Bronchial epithelial cell (primary cell): ENCODE measurements at regions not wholly inside any gene's neighbourhood (a gene's known extent, or its start where the extent isn't known, plus 50 kb on each side); places are given as distances from the start of the nearest gene placed in this dataset.
A peak's percentile ranks its signal among the peaks of the same experiment; 100 is the strongest.

Experiments
- DNase-seq: peaks from one replicate; pipeline ENCODE4 v3.0.0-alpha.2; 2010; ENCODE audit warnings: low read depth
- FAIRE-seq: peaks from 2 replicates; lab custom pipeline; 2011; peaks lifted over from hg19 to GRCh38; lab: Jason Lieb, UNC
- H3K27me3 ChIP-seq: 2 replicates; pipeline ENCODE4 v1.5.1; 2011; ENCODE audit warnings: low read length; ENCODE audit not compliant: control insufficient read depth, insufficient read depth
- H3K36me3 ChIP-seq: 2 replicates; pipeline ENCODE4 v1.5.1; 2011; ENCODE audit warnings: low read length; ENCODE audit not compliant: control insufficient read depth, insufficient read depth
- H3K4me3 ChIP-seq: 2 replicates; pipeline ENCODE4 v1.5.1; 2011; ENCODE audit warnings: mild to moderate bottlenecking, low read depth, low read length, control low read depth
- TF ChIP-seq, protein P1 (sequence below): IDR thresholded peaks from 2 replicates; pipeline ENCODE4 v1.5.1; 2011; ENCODE audit warnings: mild to moderate bottlenecking, moderate library complexity, low read length, control low read depth, inconsistent platforms; ENCODE audit not compliant: insufficient read depth, severe bottlenecking

DNA sequence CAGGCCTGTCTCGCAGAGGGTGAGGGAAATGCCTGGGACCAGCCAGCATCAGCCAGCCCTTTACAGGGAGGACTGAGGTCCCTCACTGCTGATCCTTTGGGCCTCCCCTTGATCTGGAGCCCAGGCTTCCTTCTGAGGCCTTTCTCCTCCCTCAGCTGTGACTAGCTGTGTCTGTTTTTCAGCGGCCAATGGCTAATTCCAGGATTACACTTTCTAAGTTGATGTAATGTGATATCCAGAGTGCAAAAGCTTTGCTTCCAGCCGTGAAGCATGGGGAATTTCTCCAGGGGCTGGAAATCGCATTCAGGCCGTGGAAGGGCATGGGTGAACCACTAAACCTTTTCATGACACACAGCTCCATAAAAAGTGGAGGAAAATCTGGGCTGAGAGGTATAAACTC, 157.6 kb downstream of the SHQ1 start:
- TF ChIP-seq, protein P1, sequence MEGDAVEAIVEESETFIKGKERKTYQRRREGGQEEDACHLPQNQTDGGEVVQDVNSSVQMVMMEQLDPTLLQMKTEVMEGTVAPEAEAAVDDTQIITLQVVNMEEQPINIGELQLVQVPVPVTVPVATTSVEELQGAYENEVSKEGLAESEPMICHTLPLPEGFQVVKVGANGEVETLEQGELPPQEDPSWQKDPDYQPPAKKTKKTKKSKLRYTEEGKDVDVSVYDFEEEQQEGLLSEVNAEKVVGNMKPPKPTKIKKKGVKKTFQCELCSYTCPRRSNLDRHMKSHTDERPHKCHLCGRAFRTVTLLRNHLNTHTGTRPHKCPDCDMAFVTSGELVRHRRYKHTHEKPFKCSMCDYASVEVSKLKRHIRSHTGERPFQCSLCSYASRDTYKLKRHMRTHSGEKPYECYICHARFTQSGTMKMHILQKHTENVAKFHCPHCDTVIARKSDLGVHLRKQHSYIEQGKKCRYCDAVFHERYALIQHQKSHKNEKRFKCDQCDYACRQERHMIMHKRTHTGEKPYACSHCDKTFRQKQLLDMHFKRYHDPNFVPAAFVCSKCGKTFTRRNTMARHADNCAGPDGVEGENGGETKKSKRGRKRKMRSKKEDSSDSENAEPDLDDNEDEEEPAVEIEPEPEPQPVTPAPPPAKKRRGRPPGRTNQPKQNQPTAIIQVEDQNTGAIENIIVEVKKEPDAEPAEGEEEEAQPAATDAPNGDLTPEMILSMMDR: no peak
- FAIRE-seq (no peak), DNase-seq (no peak)
- Histone ChIP-seq H3K27me3 (no peaks in the 10 kb centered on the region), H3K4me3 (no peak overlapping the region), H3K36me3 (no peaks in the 10 kb centered on the region)

DNA sequence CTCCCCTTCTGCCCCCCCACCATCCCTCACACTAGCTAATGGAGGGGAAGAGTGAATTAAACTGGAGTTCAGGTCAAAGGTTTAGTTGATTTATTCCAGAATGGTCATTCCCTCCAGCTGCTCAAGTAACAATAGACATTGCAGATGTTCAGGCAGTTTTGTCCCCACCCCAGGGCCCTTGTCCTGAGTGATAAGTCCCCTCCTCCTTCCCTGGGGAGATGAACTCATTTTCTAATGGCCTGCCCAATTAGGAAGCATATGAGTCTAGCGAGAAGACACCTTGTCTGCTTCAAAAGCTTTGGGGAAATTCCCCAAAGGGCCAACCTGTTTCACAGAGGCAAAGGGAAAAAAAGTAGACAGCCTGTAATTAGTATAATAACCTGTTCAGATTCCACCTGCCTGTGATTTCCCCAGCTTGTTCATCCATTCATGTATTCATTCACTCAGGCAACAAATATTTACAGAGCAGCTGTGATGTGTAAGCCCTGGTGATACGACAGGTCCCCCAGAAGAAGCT, 165.3 kb downstream of the SHQ1 start:
- Histone ChIP-seq H3K36me3 (no peaks in the 10 kb centered on the region), H3K4me3 (no peak overlapping the region), H3K27me3 (no peaks in the 10 kb centered on the region)
- TF ChIP-seq, protein P1: no peak
- FAIRE-seq (no peak), DNase-seq (no peak)

DNA sequence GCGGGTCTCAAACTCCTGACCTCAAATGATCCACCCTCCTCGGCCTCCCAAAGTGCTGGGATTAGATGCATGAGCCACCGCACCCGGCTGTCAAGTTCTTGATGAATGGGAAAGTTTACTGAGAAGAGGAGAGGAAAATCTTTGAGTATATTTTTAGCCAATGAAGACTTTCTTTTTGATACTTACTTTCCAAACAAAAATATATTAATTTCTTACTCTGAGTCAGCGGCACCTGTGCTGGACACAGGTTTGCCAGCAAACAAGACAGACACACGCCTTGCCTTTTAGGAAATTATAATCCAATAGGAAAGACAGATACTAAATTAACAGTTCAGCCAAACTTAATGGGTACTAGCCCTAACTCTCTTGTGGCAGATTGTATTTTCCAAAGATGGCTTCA, 166.6 kb downstream of the SHQ1 start:
- FAIRE-seq (no peak), DNase-seq (no peak)
- TF ChIP-seq, protein P1: no peak
- no peak overlapping the region for H3K4me3 ChIP-seq
- no peaks in the 10 kb centered on the region for H3K27me3 ChIP-seq
- H3K36me3 ChIP-seq: no peaks in the 10 kb centered on the region

DNA sequence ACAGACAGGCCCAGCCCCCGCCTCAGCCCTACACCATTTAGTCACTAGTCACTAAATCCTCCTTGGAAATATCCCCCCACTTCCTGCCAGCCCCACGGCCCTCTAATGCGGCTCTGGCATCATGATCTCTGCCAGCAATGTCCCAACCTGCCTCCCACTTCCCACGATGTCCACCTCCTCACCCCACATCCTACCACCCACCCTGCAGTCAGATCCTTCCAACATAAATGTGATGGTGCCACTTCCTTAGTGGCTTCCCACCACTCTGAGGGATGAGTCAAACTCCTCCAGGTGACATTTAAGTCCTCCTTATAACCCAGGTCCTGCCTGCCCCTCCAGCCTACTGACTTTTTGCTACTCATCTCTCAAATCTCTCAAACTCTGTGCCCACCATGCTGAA, 167.5 kb downstream of the SHQ1 start:
- DNase-seq: no peak
- TF ChIP-seq, protein P1: no peak
- no peak for FAIRE-seq
- Histone ChIP-seq H3K4me3 (no peak overlapping the region), H3K36me3 (no peaks in the 10 kb centered on the region), H3K27me3 (no peaks in the 10 kb centered on the region)

DNA sequence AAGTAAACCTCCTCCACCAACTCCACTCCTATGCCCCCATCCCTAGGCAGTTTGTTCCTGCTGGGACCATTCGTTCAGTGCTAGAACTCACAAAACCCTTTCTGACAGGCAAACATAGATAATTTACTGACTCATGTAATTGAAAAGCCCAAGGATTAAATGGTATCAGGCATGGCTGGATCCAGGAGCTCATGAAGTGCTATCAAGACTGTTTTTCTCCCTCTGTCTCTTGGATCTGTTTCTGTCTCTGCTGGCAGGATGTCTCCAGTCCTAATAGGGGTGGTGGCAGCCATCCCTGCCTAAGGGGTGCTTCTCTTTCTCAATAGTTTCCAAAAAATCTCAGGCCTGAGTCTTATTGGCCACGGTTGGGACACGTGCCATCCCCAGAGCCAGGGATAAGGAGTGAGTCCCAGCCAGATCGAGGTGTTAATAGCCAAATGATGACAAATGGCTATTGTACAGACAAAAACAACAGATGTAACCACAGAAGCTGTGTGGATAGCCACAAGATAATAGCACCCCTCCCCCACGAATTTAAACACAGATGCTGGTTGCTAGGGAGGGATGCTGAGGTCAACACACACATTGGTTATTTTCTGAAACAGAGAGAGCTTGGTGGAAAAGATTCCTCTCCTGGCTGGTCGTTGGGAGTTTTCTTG, 168.6 kb downstream of the SHQ1 start:
- FAIRE-seq: no peak
- no peak overlapping the region for H3K4me3 ChIP-seq
- no peak for DNase-seq
- H3K27me3 ChIP-seq: no peaks in the 10 kb centered on the region
- H3K36me3 ChIP-seq: no peaks in the 10 kb centered on the region
- TF ChIP-seq, protein P1: no peak

DNA sequence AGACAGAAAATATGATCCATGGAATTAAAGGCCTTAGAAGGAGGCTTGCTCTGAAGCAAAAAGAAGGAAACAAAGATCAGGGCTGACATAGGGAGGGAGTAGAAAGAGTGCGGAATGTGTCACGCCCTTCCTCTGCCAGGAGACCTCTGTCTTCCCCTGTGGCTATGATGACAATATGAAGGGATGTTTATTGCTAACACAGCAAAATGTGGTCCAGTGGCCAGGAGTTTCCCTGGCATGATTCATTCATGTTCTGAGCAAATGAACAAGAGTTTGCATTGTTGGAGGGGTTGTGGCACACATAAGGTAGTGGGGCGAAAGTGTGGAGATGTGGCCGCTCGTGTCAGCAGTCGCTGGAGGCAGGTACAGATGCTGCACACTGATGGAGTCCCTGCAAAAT, 169.4 kb downstream of the SHQ1 start:
- DNase-seq: peak; percentile 79
- Histone ChIP-seq H3K4me3 (no peak overlapping the region), H3K36me3 (no peaks in the 10 kb centered on the region), H3K27me3 (no peaks in the 10 kb centered on the region)
- TF ChIP-seq, protein P1: no peak
- FAIRE-seq: no peak
